Fibroblast of pulmonary artery (primary cell): ENCODE measurements at regions not wholly inside any gene's neighbourhood (a gene's known extent, or its start where the extent isn't known, plus 50 kb on each side); places are given as distances from the start of the nearest gene placed in this dataset.

ENCODE experiments used
- DNase-seq: peaks from one replicate; pipeline ENCODE4 v3.0.0-alpha.2; 2010; ENCODE audit warnings: low read depth
- H3K4me3 ChIP-seq: replicated peaks from 2 replicates; pipeline ENCODE4 v1.5.1; 2011; ENCODE audit warnings: low read depth, mild to moderate bottlenecking, control low read depth, low read length, moderate library complexity
- CTCF ChIP-seq: IDR thresholded peaks from 2 replicates; pipeline ENCODE4 v1.5.1; 2011; ENCODE audit warnings: mild to moderate bottlenecking, control low read depth, low read length, inconsistent platforms; ENCODE audit errors: missing control alignments

- no peak overlapping the region for H3K4me3 ChIP-seq
- TF ChIP-seq CTCF: no peak
Observed at GRCh38 chr5:77845324-77845646, 69.1 kb upstream of the TBCA start.

GRCh38 chr5:77844623-77845323 lies 68.6 kb upstream of the TBCA start:
- peak; percentile 18 for TF ChIP-seq CTCF
- H3K4me3 ChIP-seq: peak overlapping the region; percentile 49
- DNase-seq: no peak

More at GRCh38 chr5:77845324-77845646, 69.1 kb upstream of the TBCA start:
- DNase-seq: no peak

- H3K4me3 ChIP-seq: peak overlapping the region; percentile 49
- no peak for TF ChIP-seq CTCF
- no peak for DNase-seq
Observed at GRCh38 chr5:77844373-77844622, 68.2 kb upstream of the TBCA start.

DNA sequence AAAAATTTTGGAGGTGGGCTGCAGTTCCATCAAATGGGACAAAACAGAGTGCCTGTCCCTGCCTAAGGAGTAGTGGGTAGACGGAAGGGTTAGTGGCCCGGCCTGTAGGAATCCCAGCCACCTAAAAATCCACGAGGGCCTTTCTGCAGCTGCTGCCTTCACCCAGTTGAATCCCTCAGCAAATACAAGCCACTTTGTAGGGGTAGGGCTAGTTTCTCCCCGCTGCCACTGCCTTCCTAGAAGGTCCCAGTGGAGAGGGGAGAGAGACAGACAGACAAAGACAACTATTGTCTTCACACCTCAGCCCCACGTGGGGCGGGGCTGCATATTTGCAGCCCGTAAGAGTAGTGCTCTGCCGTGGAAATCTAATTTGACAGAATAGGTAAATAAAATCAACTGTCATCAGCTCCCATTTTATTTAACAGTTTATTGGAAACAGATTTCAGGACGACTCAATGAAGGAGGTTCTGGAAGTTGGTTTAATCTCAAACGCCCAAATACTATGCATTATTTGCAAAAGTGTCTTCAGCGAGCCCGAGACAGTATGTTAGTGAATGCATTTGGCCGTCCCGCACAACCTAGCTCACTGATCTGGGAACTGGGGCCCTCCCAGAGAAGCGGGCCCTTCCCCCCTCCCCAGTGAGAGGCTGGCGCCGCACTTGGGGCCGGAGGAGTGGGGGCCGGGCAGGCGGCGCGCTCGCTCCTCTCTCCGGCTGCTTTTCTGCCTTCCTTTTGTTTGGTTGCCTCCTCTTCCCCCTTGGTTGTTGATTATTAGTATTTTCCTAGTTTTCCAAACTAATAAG lies 67.6 kb upstream of the TBCA start:
- peak overlapping the region; percentile 49 for H3K4me3 ChIP-seq
- no peak for TF ChIP-seq CTCF
- no peak for DNase-seq

DNA sequence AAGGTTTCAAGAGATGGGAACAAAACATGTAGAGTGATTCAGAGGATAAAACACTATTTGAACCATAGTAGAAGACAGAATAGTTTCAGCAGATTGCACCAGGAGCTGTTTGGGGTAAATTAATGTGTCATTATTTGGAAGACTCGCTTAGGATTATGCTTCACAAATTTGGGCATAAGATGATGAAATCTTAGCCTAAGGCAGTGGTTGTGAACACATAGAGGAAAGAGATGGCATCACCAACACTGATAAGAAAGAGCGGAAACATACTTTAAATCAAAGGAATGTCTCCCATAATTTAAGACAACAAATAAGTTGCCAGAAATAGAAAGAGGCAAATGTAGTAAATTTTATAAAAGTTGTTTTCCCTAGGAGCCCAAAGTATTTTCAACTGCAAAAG lies 66.1 kb upstream of the TBCA start:
- H3K4me3 ChIP-seq: no peak overlapping the region
- peak; percentile 29 for DNase-seq
- TF ChIP-seq CTCF: no peak

DNA sequence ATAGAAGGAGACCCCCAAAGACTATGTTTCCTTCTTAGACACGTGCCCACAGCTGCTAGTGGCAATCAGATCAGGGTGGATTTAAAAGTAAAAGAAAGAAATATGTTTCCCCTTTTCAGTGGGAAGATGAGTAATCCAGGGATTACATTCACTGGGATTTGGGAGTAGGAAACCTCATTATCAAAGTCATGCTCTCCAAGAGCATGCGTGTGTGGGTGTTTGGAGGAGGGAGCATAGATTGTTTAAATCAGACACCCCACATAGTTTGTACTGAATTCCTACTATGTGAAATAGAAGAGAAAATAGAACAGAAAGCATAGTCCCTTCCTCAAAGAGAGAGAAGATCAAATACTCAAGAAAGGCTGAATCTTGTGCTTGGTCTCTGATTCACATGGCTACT lies 65.5 kb upstream of the TBCA start:
- no peak overlapping the region for H3K4me3 ChIP-seq
- no peak for DNase-seq
- no peak for TF ChIP-seq CTCF

- no peak for TF ChIP-seq CTCF
- DNase-seq: no peak
- no peak overlapping the region for H3K4me3 ChIP-seq
Observed at GRCh38 chr5:77840930-77841329, 64.8 kb upstream of the TBCA start.
